ENCODE measurements at regions not wholly inside any gene's neighbourhood (a gene's known extent, or its start where the extent isn't known, plus 50 kb on each side); places are given as distances from the start of the nearest gene placed in this dataset.

GRCh38 chr2:114108249-114108648 lies 218.4 kb downstream of the ACTR3 start:
- TF ChIP-seq, protein P1, sequence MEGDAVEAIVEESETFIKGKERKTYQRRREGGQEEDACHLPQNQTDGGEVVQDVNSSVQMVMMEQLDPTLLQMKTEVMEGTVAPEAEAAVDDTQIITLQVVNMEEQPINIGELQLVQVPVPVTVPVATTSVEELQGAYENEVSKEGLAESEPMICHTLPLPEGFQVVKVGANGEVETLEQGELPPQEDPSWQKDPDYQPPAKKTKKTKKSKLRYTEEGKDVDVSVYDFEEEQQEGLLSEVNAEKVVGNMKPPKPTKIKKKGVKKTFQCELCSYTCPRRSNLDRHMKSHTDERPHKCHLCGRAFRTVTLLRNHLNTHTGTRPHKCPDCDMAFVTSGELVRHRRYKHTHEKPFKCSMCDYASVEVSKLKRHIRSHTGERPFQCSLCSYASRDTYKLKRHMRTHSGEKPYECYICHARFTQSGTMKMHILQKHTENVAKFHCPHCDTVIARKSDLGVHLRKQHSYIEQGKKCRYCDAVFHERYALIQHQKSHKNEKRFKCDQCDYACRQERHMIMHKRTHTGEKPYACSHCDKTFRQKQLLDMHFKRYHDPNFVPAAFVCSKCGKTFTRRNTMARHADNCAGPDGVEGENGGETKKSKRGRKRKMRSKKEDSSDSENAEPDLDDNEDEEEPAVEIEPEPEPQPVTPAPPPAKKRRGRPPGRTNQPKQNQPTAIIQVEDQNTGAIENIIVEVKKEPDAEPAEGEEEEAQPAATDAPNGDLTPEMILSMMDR (IDR thresholded peaks at IDR 0.05; ENCODE audit: control extremely low read depth, extremely low read depth) = no peak
- Histone ChIP-seq H3K9me3 (ENCODE audit: control insufficient read depth in 4 of 4, insufficient read depth in 3 of 4, low read length in 3 of 4) (peaks cover 0 to 8% (median 0%) of the 10 kb centered on the region in 4 donors), H3K27ac (ENCODE audit: low read depth in 1 of 2, low read length in 1 of 2) (no peak overlapping the region), H3K4me3 (no peak overlapping the region), H3K36me3 (ENCODE audit: control insufficient read depth in 4 of 4, insufficient read depth in 4 of 4, low read length in 4 of 4) (no peaks in the 10 kb centered on the region), H3K27me3 (ENCODE audit: control insufficient read depth in 3 of 3, insufficient read depth in 3 of 3, low read length in 2 of 3) (no peaks in the 10 kb centered on the region), H3K9ac (ENCODE audit: insufficient read depth in 1 of 2, low read length in 2 of 2) (no peak overlapping the region), H3K4me1 (ENCODE audit: control insufficient read depth in 5 of 5, insufficient read depth in 5 of 5, low read length in 5 of 5) (no peaks in the 10 kb centered on the region)
- 80 to 82% methylated on average over 2 of the region's 2 CpGs for WGBS, 2 donors
- ATAC-seq (ENCODE audit: insufficient read depth, low FRiP score) = no peak
- no peak for DNase-seq

GRCh38 chr2:114108824-114109416 lies 219.0 kb downstream of the ACTR3 start:
- Histone ChIP-seq H3K36me3 (ENCODE audit: control insufficient read depth in 4 of 4, insufficient read depth in 4 of 4, low read length in 4 of 4) (no peaks in the 10 kb centered on the region), H3K27ac (ENCODE audit: low read depth in 1 of 2, low read length in 1 of 2) (no peak overlapping the region), H3K27me3 (ENCODE audit: control insufficient read depth in 3 of 3, insufficient read depth in 3 of 3, low read length in 2 of 3) (no peaks in the 10 kb centered on the region), H3K4me3 (no peak overlapping the region), H3K9ac (ENCODE audit: insufficient read depth in 1 of 2, low read length in 2 of 2) (no peak overlapping the region), H3K4me1 (ENCODE audit: control insufficient read depth in 5 of 5, insufficient read depth in 5 of 5, low read length in 5 of 5) (no peaks in the 10 kb centered on the region), H3K9me3 (ENCODE audit: control insufficient read depth in 4 of 4, insufficient read depth in 3 of 4, low read length in 3 of 4) (peaks cover 0 to 8% (median 0%) of the 10 kb centered on the region in 4 donors)
- 64 to 76% methylated on average over 3 of the region's 3 CpGs for WGBS, 2 donors
- DNase-seq (peak in 2 of 3 donors; percentile 22 to 27), ATAC-seq (ENCODE audit: insufficient read depth, low FRiP score) (no peak)
- TF ChIP-seq, protein P1 (IDR thresholded peaks at IDR 0.05; ENCODE audit: control extremely low read depth, extremely low read depth) = no peak

GRCh38 chr2:114111329-114111728 lies 221.4 kb downstream of the ACTR3 start:
- H3K9ac ChIP-seq (ENCODE audit: insufficient read depth in 1 of 2, low read length in 2 of 2) = no peak overlapping the region
- no peak overlapping the region for H3K27ac ChIP-seq (ENCODE audit: low read depth in 1 of 2, low read length in 1 of 2)
- H3K36me3 ChIP-seq (ENCODE audit: control insufficient read depth in 4 of 4, insufficient read depth in 4 of 4, low read length in 4 of 4) = no peaks in the 10 kb centered on the region
- ATAC-seq (ENCODE audit: insufficient read depth, low FRiP score) (no peak), DNase-seq (no peak)
- H3K4me3 ChIP-seq = no peak overlapping the region
- H3K27me3 ChIP-seq (ENCODE audit: control insufficient read depth in 3 of 3, insufficient read depth in 3 of 3, low read length in 2 of 3) = no peaks in the 10 kb centered on the region
- no peaks in the 10 kb centered on the region for H3K4me1 ChIP-seq (ENCODE audit: control insufficient read depth in 5 of 5, insufficient read depth in 5 of 5, low read length in 5 of 5)
- TF ChIP-seq, protein P1 (IDR thresholded peaks at IDR 0.05; ENCODE audit: control extremely low read depth, extremely low read depth) = no peak
- WGBS, 2 donors = 91 to 97% methylated on average over 1 of the region's 1 CpG
- H3K9me3 ChIP-seq (ENCODE audit: control insufficient read depth in 4 of 4, insufficient read depth in 3 of 4, low read length in 3 of 4) = peaks cover 0 to under 1% (median 0%) of the 10 kb centered on the region in 4 donors

GRCh38 chr2:114113518-114113917 lies 223.6 kb downstream of the ACTR3 start:
- Histone ChIP-seq H3K27ac (ENCODE audit: low read depth in 1 of 2, low read length in 1 of 2) (no peak overlapping the region), H3K36me3 (ENCODE audit: control insufficient read depth in 4 of 4, insufficient read depth in 4 of 4, low read length in 4 of 4) (no peaks in the 10 kb centered on the region), H3K4me1 (ENCODE audit: control insufficient read depth in 5 of 5, insufficient read depth in 5 of 5, low read length in 5 of 5) (no peaks in the 10 kb centered on the region), H3K9me3 (ENCODE audit: control insufficient read depth in 4 of 4, insufficient read depth in 3 of 4, low read length in 3 of 4) (no peaks in the 10 kb centered on the region), H3K4me3 (no peak overlapping the region), H3K27me3 (ENCODE audit: control insufficient read depth in 3 of 3, insufficient read depth in 3 of 3, low read length in 2 of 3) (no peaks in the 10 kb centered on the region), H3K9ac (ENCODE audit: insufficient read depth in 1 of 2, low read length in 2 of 2) (no peak overlapping the region)
- 82 to 84% methylated on average over 6 of the region's 6 CpGs for WGBS, 2 donors
- ATAC-seq (ENCODE audit: insufficient read depth, low FRiP score) (no peak), DNase-seq (no peak)
- TF ChIP-seq, protein P1 (IDR thresholded peaks at IDR 0.05; ENCODE audit: control extremely low read depth, extremely low read depth) = no peak

Data from lung (tissue), 11 donors.